KMS-11 (cell line): ENCODE measurements at regions not wholly inside any gene's neighbourhood (a gene's known extent, or its start where the extent isn't known, plus 50 kb on each side); places are given as distances from the start of the nearest gene placed in this dataset.

Experiments used
- H2AFZ ChIP-seq: fragments of 200-600 bp; sonication (generic); 2 replicates; pipeline ENCODE4 v1.6.1; 2016; ENCODE audit warnings: antibody characterized with exemption, mixed run types, low read depth
- H3K27ac ChIP-seq: fragments of 200-600 bp; sonication (generic); 2 replicates; pipeline ENCODE4 v1.6.1; 2016; ENCODE audit warnings: mild to moderate bottlenecking, mixed run types
- H3K27me3 ChIP-seq: fragments of 200-600 bp; sonication (generic); 2 replicates; pipeline ENCODE4 v1.6.1; 2017; ENCODE audit warnings: mild to moderate bottlenecking, low read depth, mixed run types, moderate library complexity; ENCODE audit not compliant: insufficient read depth
- H3K36me3 ChIP-seq: fragments of 200-600 bp; sonication (generic); 2 replicates; pipeline ENCODE4 v1.6.1; 2017; ENCODE audit warnings: mild to moderate bottlenecking, mixed run types; ENCODE audit not compliant: insufficient read depth
- H3K4me1 ChIP-seq: fragments of 200-600 bp; sonication (generic); 2 replicates; pipeline ENCODE4 v1.6.1; 2016; ENCODE audit warnings: mild to moderate bottlenecking, low read depth, mixed run types; ENCODE audit not compliant: poor library complexity, severe bottlenecking
- H3K4me2 ChIP-seq: fragments of 200-600 bp; sonication (generic); 2 replicates; pipeline ENCODE4 v1.7.0; 2016; ENCODE audit warnings: mild to moderate bottlenecking, mixed run types
- H3K4me3 ChIP-seq: fragments of 200-600 bp; sonication (generic); IDR thresholded peaks from 2 replicates; pipeline ENCODE4 v1.6.1; 2017; ENCODE audit warnings: low read depth, low read length, mixed read lengths; ENCODE audit not compliant: insufficient read depth
- H3K79me2 ChIP-seq: fragments of 200-600 bp; sonication (generic); 2 replicates; pipeline ENCODE4 v1.6.1; 2016; ENCODE audit warnings: low read depth, mixed run types; ENCODE audit not compliant: insufficient read depth
- H3K9ac ChIP-seq: fragments of 200-600 bp; sonication (generic); 2 replicates; pipeline ENCODE4 v1.6.1; 2016; ENCODE audit warnings: mild to moderate bottlenecking, mixed run types
- H4K20me1 ChIP-seq: fragments of 200-600 bp; sonication (generic); 2 replicates; pipeline ENCODE4 v1.6.1; 2016; ENCODE audit warnings: mild to moderate bottlenecking, mixed run types; ENCODE audit not compliant: insufficient read depth
- TF ChIP-seq, protein P1 (sequence below): fragments of 200-600 bp; sonication (generic); conservative IDR thresholded peaks from 2 replicates; pipeline ENCODE4 v1.6.1; 2017; ENCODE audit warnings: low read depth, mild to moderate bottlenecking, antibody characterized with exemption, low read length, moderate library complexity, mixed read lengths

DNA sequence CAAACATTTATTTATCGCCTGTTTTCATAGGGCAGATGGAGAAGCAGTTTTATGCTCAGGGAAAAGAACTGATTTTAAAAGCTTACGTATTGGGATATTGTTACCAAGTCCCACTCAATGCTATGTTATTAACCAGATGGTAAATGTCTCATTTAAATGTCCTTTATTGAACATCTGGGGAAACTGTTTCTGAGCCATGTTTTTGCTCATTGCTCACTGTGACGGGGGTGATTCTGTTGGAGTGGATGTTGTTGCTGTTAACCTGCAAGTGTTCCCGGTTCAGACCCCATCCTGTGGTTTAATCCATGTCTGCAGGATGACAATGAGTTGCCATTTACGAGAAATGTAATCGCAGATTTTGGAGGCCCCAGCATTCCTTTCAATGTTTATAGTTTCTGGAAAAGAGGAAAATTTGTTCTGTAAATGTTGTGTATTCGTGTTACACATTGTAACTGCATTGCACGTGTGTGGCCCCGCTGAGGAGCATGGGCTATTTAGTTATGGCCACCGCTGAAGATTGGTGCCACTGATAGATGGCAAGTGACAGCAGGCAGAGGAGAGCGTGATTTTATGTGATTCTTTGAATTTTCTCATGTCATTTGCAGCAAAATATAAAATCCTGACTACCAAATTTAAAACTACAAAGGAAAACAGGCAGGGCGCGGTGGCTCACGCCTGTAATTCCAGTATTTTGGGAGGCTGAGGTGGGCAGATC lies 174.8 kb upstream of the COPS8 start:
- TF ChIP-seq, protein P1, sequence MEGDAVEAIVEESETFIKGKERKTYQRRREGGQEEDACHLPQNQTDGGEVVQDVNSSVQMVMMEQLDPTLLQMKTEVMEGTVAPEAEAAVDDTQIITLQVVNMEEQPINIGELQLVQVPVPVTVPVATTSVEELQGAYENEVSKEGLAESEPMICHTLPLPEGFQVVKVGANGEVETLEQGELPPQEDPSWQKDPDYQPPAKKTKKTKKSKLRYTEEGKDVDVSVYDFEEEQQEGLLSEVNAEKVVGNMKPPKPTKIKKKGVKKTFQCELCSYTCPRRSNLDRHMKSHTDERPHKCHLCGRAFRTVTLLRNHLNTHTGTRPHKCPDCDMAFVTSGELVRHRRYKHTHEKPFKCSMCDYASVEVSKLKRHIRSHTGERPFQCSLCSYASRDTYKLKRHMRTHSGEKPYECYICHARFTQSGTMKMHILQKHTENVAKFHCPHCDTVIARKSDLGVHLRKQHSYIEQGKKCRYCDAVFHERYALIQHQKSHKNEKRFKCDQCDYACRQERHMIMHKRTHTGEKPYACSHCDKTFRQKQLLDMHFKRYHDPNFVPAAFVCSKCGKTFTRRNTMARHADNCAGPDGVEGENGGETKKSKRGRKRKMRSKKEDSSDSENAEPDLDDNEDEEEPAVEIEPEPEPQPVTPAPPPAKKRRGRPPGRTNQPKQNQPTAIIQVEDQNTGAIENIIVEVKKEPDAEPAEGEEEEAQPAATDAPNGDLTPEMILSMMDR: no peak
- H2AFZ ChIP-seq: no peak overlapping the region
- H3K79me2 ChIP-seq: no peaks in the 10 kb centered on the region
- H3K4me3 ChIP-seq: no peak overlapping the region
- H3K4me1 ChIP-seq: no peaks in the 10 kb centered on the region
- no peaks in the 10 kb centered on the region for H3K36me3 ChIP-seq
- H3K27me3 ChIP-seq: no peaks in the 10 kb centered on the region
- no peak overlapping the region for H3K9ac ChIP-seq
- no peak overlapping the region for H3K27ac ChIP-seq
- H3K4me2 ChIP-seq: no peak overlapping the region
- H4K20me1 ChIP-seq: no peaks in the 10 kb centered on the region

DNA sequence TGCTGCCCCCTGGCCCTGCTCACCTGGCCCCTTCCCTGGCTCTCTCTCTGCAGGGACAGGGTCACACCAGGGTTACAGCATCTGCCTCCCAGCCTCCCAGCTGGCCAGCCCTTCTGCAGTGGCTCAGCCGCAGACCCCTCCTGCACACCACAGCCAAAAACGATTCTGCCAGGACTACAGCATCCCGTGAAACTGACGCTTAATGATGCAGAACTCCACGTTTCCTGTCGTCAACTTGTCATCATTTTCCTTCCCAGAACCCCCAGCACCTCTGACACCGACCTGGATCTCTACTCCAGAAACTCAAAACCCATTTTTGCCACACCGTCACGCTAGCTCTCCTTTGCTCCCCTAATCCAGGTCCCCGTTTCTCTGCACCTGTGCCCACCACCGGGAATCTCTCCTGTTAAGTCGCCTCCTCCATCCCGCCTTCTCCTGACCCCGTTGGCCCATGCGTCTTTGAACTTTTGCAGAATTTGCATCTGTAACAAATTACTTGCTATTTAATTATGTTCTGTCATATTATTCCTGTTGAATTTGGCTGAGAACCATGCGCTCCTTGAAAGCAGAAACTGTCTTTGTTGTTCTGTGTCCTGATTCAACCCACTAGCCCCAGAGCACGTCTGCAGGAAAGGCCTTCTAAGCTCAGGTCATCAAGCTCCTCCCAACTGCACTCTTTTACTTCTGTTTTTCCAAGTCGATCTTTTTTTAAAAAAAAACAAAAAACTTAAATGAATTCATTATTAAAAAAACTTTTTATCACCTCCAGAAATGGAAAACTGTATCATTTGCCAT lies 173.2 kb upstream of the COPS8 start:
- no peaks in the 10 kb centered on the region for H3K4me1 ChIP-seq
- no peak overlapping the region for H2AFZ ChIP-seq
- no peaks in the 10 kb centered on the region for H3K79me2 ChIP-seq
- no peaks in the 10 kb centered on the region for H4K20me1 ChIP-seq
- H3K27ac ChIP-seq: no peak overlapping the region
- H3K9ac ChIP-seq: no peak overlapping the region
- H3K36me3 ChIP-seq: no peaks in the 10 kb centered on the region
- no peak overlapping the region for H3K4me3 ChIP-seq
- H3K4me2 ChIP-seq: no peak overlapping the region
- TF ChIP-seq, protein P1: no peak
- H3K27me3 ChIP-seq: no peaks in the 10 kb centered on the region

DNA sequence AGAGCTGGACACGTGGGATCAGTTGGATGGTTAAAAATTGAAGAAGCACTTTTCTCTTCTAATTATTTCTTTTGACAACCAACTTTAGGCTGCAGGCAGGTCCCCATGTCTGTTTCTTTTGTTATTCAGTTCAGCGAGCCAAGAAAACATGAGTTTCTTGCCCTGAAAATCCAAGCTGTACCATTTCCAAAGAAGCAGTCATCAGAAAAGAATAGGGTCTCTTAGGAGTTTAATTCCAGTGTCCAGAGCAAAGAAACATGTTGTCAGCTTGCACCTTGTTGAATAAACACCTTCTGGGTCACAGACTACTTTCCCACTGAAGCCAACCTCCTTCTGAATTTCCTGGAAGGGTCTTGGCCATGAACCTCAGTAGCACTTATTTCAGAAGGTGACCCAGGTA lies 170.5 kb upstream of the COPS8 start:
- H2AFZ ChIP-seq: no peak overlapping the region
- TF ChIP-seq, protein P1: no peak
- no peaks in the 10 kb centered on the region for H3K79me2 ChIP-seq
- H3K4me2 ChIP-seq: no peak overlapping the region
- no peak overlapping the region for H3K4me3 ChIP-seq
- H3K36me3 ChIP-seq: no peaks in the 10 kb centered on the region
- H3K27ac ChIP-seq: no peak overlapping the region
- H3K27me3 ChIP-seq: no peaks in the 10 kb centered on the region
- no peaks in the 10 kb centered on the region for H4K20me1 ChIP-seq
- H3K9ac ChIP-seq: no peak overlapping the region
- H3K4me1 ChIP-seq: no peaks in the 10 kb centered on the region

DNA sequence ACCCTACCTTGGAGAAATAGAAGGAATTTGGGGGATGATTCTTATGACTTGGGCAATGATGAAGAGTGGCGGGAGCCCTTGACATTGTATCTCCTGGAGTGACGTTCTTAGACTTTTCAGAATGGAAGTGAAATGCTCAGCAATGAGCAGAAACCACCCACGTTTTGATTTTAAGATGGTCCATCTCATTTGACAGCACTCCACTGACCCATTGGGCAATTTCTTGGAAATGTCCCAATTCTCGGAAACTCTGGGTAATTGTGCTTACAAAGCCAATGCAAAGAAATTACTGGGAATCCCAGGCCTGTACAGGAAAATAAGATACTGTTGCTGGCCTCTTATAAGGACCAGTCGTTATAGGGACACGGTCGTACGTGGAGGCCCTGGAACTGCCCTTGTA lies 170.0 kb upstream of the COPS8 start:
- Histone ChIP-seq H3K79me2 (no peaks in the 10 kb centered on the region), H3K4me1 (no peaks in the 10 kb centered on the region), H3K4me3 (no peak overlapping the region), H4K20me1 (no peaks in the 10 kb centered on the region), H3K27ac (no peak overlapping the region), H3K27me3 (no peaks in the 10 kb centered on the region), H3K36me3 (no peaks in the 10 kb centered on the region), H2AFZ (no peak overlapping the region), H3K9ac (no peak overlapping the region), H3K4me2 (no peak overlapping the region)
- TF ChIP-seq, protein P1: no peak
